BLaER1 (cell line): ENCODE measurements at regions not wholly inside any gene's neighbourhood (a gene's known extent, or its start where the extent isn't known, plus 50 kb on each side); places are given as distances from the start of the nearest gene placed in this dataset.

Experiments
- H3K27ac ChIP-seq: shearing (Covaris generic); formaldehyde crosslinking; 2 replicates; pipeline ENCODE4 v1.8.1; 2022
- H3K27me3 ChIP-seq: shearing (Covaris generic); formaldehyde crosslinking; 2 replicates; pipeline ENCODE4 v1.8.1; 2022
- H3K36me3 ChIP-seq: shearing (Covaris generic); formaldehyde crosslinking; 2 replicates; pipeline ENCODE4 v1.8.1; 2022
- H3K4me1 ChIP-seq: shearing (Covaris generic); formaldehyde crosslinking; 2 replicates; pipeline ENCODE4 v1.8.1; 2022
- H3K4me2 ChIP-seq: shearing (Covaris generic); formaldehyde crosslinking; 2 replicates; pipeline ENCODE4 v1.8.1; 2022
- H3K4me3 ChIP-seq: shearing (Covaris generic); formaldehyde crosslinking; 2 replicates; pipeline ENCODE4 v1.8.1; 2022
- H3K9ac ChIP-seq: shearing (Covaris generic); formaldehyde crosslinking; 2 replicates; pipeline ENCODE4 v1.8.1; 2022
- H3K9me3 ChIP-seq: shearing (Covaris generic); formaldehyde crosslinking; 2 replicates; pipeline ENCODE4 v1.8.1; 2022
- H4K20me1 ChIP-seq: shearing (Covaris generic); formaldehyde crosslinking; 2 replicates; pipeline ENCODE4 v1.8.1; 2022
- Cebpa-rat ChIP-seq: shearing (Covaris generic); IDR thresholded peaks from 2 replicates; pipeline ENCODE4 v1.8.1; 2022

DNA sequence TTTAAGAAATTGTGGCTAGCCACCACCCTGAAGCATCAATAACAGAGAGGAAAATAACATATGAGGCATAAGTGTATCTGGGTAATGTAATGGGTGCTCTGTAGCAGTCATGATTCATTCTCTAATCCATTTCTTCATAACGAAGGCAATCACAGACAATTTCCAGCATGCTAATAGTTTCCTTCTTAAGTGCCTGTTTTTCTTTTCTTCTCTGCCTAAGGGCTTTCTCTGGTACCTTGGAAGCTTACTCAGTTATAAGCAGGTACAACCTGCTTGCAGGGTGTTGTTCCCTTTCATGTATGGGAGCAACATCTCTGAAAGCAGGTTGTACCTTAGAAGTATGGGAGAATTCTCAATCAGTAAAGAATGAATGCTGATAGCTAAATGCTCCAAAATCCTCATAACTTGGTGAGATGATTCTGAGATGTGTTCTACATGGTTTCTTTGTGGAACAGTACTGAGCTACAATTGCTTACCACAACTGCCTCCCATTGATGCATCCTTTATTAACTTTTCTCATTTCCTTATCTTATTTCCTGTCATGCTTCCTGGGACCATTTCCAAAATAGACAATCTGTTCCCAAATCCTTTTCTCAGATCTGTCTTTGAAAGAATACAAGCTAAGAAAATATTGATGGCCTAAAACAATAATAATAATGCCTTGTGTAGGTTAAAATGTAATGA lies 247.6 kb downstream of the PAPSS1 start:
- TF ChIP-seq Cebpa-rat, result no peak
- Histone ChIP-seq H3K27ac (no peak overlapping the region), H3K36me3 (no peaks in the 10 kb centered on the region), H3K4me3 (no peak overlapping the region), H3K4me1 (no peaks in the 10 kb centered on the region), H3K27me3 (no peaks in the 10 kb centered on the region), H4K20me1 (no peaks in the 10 kb centered on the region), H3K4me2 (no peak overlapping the region), H3K9ac (no peak overlapping the region), H3K9me3 (no peaks in the 10 kb centered on the region)

DNA sequence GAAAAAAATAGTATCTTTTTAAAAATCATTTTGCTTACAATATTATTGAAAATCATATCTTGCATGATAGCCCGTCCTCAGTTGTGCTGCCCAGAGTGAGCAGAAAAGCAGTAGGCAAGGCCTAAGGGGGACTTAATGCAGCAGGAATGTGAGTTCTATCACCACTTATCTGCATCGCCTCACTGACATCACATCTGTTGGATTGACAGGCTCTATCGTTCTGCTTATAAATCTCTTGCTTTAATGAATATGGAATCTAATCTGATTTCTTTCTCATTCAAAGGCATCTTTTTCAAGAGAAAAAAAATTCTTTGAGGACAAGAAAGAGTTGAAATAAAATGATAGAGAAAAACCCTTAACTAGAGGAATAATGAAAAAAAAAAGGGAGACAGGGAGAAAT lies 249.9 kb downstream of the PAPSS1 start:
- Histone ChIP-seq H3K27ac (no peak overlapping the region), H3K36me3 (no peaks in the 10 kb centered on the region), H3K4me3 (no peak overlapping the region), H3K9me3 (no peaks in the 10 kb centered on the region), H3K9ac (no peak overlapping the region), H3K4me1 (no peaks in the 10 kb centered on the region), H3K27me3 (no peaks in the 10 kb centered on the region), H3K4me2 (no peak overlapping the region), H4K20me1 (no peaks in the 10 kb centered on the region)
- no peak for TF ChIP-seq Cebpa-rat

DNA sequence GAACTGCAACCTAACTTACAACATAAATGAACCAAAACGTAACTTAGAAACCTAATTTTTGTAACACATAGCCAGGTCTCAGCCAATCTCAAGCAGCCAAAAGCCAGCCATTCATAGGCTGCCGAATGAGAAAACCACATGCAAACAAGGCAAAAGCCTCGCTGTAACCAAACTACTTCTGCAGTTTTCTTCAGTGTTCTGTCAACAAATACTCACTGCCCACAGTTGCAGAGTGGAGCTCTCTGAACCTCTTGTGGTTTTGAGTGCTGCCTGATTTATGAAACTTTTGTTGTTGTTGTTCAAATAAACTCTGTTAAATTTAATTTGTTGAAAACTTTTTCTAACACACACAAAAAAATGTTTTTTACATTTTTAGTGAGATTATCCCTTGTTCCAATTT lies 251.2 kb downstream of the PAPSS1 start:
- no peaks in the 10 kb centered on the region for H3K27me3 ChIP-seq
- no peak overlapping the region for H3K4me2 ChIP-seq
- no peaks in the 10 kb centered on the region for H3K36me3 ChIP-seq
- no peak for TF ChIP-seq Cebpa-rat
- no peaks in the 10 kb centered on the region for H3K9me3 ChIP-seq
- H4K20me1 ChIP-seq, result no peaks in the 10 kb centered on the region
- no peak overlapping the region for H3K4me3 ChIP-seq
- no peak overlapping the region for H3K9ac ChIP-seq
- H3K27ac ChIP-seq, result no peak overlapping the region
- no peaks in the 10 kb centered on the region for H3K4me1 ChIP-seq

DNA sequence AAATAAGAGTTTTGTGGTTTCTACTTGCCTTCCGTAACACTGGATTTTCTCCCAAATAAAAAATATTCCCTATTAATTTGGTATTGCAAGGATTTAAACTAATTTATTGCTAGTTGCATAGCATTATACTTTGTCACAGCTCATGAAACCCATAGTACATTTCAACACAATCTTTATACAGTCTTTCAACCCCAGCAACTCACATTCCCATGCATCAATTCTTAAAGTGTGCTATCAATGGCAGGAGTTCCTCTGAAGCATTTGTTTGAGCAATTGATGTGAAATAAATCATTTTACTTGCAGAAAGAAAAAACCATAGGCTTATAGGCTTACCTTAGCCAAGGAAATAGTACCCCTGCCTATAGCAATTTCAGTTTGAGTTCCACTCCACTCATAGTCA lies 251.9 kb downstream of the PAPSS1 start:
- no peak for TF ChIP-seq Cebpa-rat
- H3K4me2 ChIP-seq, result no peak overlapping the region
- H3K27ac ChIP-seq, result no peak overlapping the region

DNA sequence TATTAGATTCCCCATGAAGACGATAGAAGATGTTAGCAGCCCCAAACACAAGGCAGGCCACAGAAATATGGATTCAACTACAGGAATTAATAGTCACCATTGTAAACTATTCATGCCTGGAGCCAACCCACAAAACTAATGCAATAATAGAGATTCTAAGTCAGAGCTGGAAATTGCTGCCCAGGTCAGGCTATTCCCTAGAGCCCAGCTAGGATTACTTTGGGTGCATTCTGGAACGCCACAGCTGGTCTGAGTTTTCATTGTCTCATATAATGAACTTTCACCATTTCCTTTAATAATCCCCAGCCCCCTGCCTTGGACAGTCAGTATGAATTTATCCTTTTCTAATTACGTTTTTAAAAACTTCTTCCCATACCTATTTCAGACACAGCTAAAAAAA lies 252.6 kb downstream of the PAPSS1 start:
- H3K4me1 ChIP-seq, result no peaks in the 10 kb centered on the region
- H3K9me3 ChIP-seq, result no peaks in the 10 kb centered on the region

More for the DNA sequence above, 251.9 kb downstream of the PAPSS1 start:
- no peaks in the 10 kb centered on the region for H4K20me1 ChIP-seq
- H3K9me3 ChIP-seq, result no peaks in the 10 kb centered on the region
- no peaks in the 10 kb centered on the region for H3K27me3 ChIP-seq
- no peaks in the 10 kb centered on the region for H3K4me1 ChIP-seq
- H3K36me3 ChIP-seq, result no peaks in the 10 kb centered on the region
- H3K4me3 ChIP-seq, result no peak overlapping the region
- no peak overlapping the region for H3K9ac ChIP-seq

DNA sequence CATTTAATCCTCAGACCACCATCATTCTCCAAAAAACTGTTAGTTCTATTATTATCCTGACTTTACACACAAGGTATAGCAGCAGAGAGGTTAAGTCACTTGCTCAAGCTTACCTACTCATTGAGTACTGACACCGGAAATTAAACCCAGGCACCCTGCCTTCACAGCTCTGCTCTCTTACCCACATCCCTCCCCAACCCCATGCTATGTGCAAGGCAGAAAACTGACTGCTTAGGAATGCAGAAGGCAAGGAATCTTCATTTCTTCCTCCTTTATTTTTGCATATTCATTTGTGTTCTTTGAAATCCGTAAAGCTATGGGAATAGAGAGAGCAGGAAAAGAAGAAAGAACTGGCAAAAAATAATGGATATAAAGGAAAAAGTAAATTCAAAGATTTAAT lies 261.8 kb downstream of the PAPSS1 start:
- Histone ChIP-seq H3K27ac (no peak overlapping the region), H3K4me2 (no peak overlapping the region), H3K9me3 (peaks cover 4% of the 10 kb centered on the region; the same call in 1 of the 2 replicates), H3K27me3 (no peaks in the 10 kb centered on the region), H3K4me3 (no peak overlapping the region), H4K20me1 (no peaks in the 10 kb centered on the region), H3K36me3 (no peaks in the 10 kb centered on the region), H3K4me1 (no peaks in the 10 kb centered on the region), H3K9ac (no peak overlapping the region)
- no peak for TF ChIP-seq Cebpa-rat

More for the DNA sequence above, 252.6 kb downstream of the PAPSS1 start:
- TF ChIP-seq Cebpa-rat, result no peak
- no peak overlapping the region for H3K4me3 ChIP-seq
- H3K4me2 ChIP-seq, result no peak overlapping the region
- H4K20me1 ChIP-seq, result no peaks in the 10 kb centered on the region
- no peak overlapping the region for H3K27ac ChIP-seq
- H3K9ac ChIP-seq, result no peak overlapping the region
- no peaks in the 10 kb centered on the region for H3K27me3 ChIP-seq
- no peaks in the 10 kb centered on the region for H3K36me3 ChIP-seq

DNA sequence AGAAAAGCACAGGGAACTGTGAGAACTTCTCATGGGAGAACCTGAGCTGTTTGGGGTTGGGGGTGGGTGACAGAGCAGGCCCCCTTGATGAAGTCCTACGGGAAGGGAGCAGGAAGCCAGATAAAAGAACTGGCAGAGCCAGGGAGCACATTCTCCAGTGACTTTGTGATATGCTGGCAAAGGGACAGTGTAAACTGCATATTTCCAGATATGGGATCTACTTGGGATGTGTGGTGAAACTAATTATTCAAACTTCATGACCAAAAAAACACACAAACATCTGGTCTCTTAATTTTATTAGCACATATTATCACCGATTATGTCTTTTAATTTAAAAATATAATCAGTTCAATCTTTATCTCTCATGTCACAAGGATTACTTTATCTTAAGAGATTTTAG lies 266.0 kb downstream of the PAPSS1 start:
- H4K20me1 ChIP-seq, result no peaks in the 10 kb centered on the region
- TF ChIP-seq Cebpa-rat, result no peak
- no peaks in the 10 kb centered on the region for H3K36me3 ChIP-seq
- no peak overlapping the region for H3K27ac ChIP-seq
- no peaks in the 10 kb centered on the region for H3K4me1 ChIP-seq
- H3K27me3 ChIP-seq, result no peaks in the 10 kb centered on the region
- H3K4me2 ChIP-seq, result no peak overlapping the region
- no peaks in the 10 kb centered on the region for H3K9me3 ChIP-seq
- no peak overlapping the region for H3K9ac ChIP-seq
- no peak overlapping the region for H3K4me3 ChIP-seq

DNA sequence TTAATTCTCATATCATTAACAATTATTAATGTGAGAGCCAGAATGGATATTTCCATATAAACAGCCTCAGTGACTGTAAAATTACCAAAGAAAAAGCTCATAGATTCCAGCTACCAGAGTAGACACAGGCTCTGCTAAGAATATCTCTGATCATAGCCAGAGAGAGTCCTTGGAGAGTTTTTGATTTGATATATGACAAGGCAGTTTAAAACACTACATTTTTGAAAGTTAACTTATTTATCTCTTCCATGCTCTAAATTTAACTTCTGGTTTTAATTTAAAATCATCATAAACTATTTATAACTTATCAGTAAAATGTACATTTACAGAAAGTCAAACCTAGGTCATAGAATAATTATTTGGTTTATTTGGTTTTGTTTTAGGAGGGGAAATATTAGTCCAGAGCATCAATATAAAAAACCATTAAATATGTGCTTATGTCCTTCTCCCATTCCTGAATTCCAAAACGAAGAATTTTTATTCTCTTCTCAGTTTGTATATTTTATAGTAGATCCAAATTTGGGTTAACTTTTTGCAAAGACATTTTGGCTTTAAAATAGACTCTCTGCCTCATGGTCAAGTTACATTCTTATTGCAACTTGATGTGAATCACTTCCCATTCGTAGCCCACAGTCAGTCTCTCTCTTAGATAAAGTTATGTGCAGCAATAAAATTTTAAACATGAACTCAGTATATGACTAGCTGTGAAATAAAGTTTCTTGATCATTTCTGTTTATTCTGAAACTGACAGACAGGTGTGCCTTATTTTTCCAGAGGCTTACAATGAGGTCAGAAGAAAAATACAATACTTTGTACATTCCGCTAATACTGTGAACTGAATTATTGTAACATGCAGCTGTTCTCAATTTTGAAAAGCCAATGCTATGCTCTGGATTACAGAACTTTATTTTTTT lies 267.1 kb downstream of the PAPSS1 start:
- no peak overlapping the region for H3K4me2 ChIP-seq
- no peaks in the 10 kb centered on the region for H3K36me3 ChIP-seq
- H3K27me3 ChIP-seq, result no peaks in the 10 kb centered on the region
- no peaks in the 10 kb centered on the region for H3K4me1 ChIP-seq
- TF ChIP-seq Cebpa-rat, result no peak
- H3K9ac ChIP-seq, result no peak overlapping the region
- no peak overlapping the region for H3K4me3 ChIP-seq
- no peaks in the 10 kb centered on the region for H3K9me3 ChIP-seq
- no peak overlapping the region for H3K27ac ChIP-seq
- H4K20me1 ChIP-seq, result no peaks in the 10 kb centered on the region

DNA sequence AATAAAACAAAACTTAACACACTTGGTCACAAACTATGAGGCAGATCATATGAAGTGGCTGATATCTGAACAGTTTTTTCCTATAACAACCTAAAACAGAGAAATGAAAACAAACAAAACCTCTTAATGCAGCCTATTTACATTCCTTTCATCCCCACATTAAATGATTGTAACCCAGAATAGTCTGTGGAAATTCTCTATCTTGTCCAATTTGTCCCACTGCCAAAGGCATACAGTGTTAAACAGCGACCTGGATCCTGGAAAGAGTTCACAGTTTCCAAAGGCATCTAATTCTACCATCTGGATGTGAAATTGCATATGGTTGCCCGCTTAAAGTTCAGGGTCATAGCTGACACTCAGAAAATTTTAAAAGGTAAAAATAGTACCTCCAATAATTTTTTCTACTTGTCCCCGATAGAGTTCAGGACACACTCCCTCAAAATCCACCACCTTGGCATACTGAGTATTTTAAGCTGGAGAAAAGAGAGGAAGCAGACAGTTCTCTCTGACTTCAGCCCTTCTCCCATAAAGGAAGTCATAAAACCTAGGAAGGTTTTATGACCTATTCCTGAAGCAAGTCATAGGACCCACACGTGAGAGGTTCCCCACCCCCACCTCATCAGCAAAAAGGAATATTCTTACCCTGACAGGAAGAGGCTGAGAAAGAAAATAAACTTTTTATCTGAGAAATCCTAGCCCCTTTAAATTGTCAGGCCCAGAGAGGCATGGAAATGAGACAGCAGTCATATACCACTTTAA lies 270.2 kb downstream of the PAPSS1 start:
- no peak overlapping the region for H3K4me3 ChIP-seq
- no peak overlapping the region for H3K9ac ChIP-seq
- H3K4me2 ChIP-seq, result no peak overlapping the region
- H3K9me3 ChIP-seq, result no peaks in the 10 kb centered on the region
- TF ChIP-seq Cebpa-rat, result no peak
- no peaks in the 10 kb centered on the region for H3K4me1 ChIP-seq
- no peak overlapping the region for H3K27ac ChIP-seq
- H3K36me3 ChIP-seq, result no peaks in the 10 kb centered on the region
- H3K27me3 ChIP-seq, result no peaks in the 10 kb centered on the region
- H4K20me1 ChIP-seq, result no peaks in the 10 kb centered on the region

DNA sequence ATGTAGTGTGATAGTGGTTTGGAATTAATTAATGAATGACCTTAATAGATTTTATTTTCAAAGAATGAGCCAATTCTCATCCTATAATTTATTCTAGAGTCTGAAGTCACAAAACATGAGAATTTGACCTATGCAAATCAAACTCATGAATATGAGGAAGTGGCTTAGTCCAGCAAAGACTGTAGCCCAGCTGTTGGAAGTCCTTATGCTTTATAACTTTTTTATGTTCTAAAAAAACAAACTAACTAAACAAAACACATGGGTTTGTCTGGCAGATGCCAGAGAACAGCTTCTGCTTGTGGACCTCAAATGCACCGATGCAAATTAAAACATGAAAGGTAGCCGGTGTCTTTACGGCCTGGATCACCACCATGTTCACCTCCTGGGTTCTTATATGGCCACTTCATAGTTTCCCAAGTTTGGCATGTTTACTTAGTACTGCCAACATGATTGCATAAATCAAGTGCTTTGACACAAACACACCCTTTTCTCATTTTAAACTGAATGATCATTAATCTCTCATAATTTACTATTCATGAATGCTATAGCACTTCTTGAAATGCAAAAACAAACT lies 277.4 kb downstream of the PAPSS1 start:
- H3K36me3 ChIP-seq, result no peaks in the 10 kb centered on the region

More for the DNA sequence above, 277.4 kb downstream of the PAPSS1 start:
- Histone ChIP-seq H3K4me2 (no peak overlapping the region), H3K9ac (no peak overlapping the region), H3K4me3 (no peak overlapping the region), H4K20me1 (no peaks in the 10 kb centered on the region), H3K27me3 (no peaks in the 10 kb centered on the region), H3K27ac (no peak overlapping the region), H3K9me3 (no peaks in the 10 kb centered on the region), H3K4me1 (no peaks in the 10 kb centered on the region)
- TF ChIP-seq Cebpa-rat, result no peak
